ENCODE measurements at regions not wholly inside any gene's neighbourhood (a gene's known extent, or its start where the extent isn't known, plus 50 kb on each side); places are given as distances from the start of the nearest gene placed in this dataset.
"Not testable (repeated sequence)": the region's sequence is repeated elsewhere in the genome, so short reads cannot be mapped to it uniquely, and the experiment has no call there.

- no peak for TF ChIP-seq POLR2A (IDR thresholded peaks at IDR 0.05)
- TF ChIP-seq CTCF (IDR thresholded peaks at IDR 0.05): no peak
- TF ChIP-seq POLR2AphosphoS5 (IDR thresholded peaks at IDR 0.05): no peak
- TF ChIP-seq EP300 (IDR thresholded peaks at IDR 0.05): no peak
- H3K27ac ChIP-seq: no peak overlapping the region
- H3K4me1 ChIP-seq: no peaks in the 10 kb centered on the region
- ATAC-seq (ENCODE audit: low FRiP score in 2 of 2) (no peak), DNase-seq (no peak)
- 79 to 89% methylated on average over 1 of the region's 1 CpG for WGBS, 2 donors
- peaks cover 0 to 3% (median 0%) of the 10 kb centered on the region in 4 donors for H3K9me3 ChIP-seq
- no peaks in the 10 kb centered on the region for H3K27me3 ChIP-seq
- no peak overlapping the region for H3K4me3 ChIP-seq
- H3K36me3 ChIP-seq: no peaks in the 10 kb centered on the region
Observed at GRCh38 chr11:114953039-114953438, 274.7 kb downstream of the NXPE2 start.

DNA sequence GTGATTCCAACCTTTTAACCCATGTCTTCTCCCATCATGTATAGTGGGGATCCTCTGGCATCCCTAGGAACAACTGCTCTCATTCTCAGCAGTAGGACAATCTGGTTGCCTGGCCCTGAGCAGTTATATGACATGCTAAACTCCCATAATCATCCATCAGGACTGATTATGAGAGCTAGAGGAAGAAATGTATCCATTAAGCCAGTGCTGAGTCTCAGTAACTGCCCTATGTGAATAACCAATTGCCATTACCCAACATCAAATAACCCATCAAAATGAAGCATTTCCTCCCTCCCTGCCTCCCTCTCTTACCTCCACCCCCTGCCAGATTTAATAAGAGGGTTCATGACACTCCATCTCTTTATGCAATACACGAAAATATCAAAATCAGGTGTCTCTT is 277.6 kb downstream of the NXPE2 start:
- H3K36me3 ChIP-seq: no peaks in the 10 kb centered on the region
- TF ChIP-seq EP300 (IDR thresholded peaks at IDR 0.05) (no peak), CTCF (IDR thresholded peaks at IDR 0.05) (no peak), POLR2A (IDR thresholded peaks at IDR 0.05) (no peak), POLR2AphosphoS5 (IDR thresholded peaks at IDR 0.05) (no peak)
- H3K9me3 ChIP-seq: peaks cover 0 to 3% (median 0%) of the 10 kb centered on the region in 4 donors
- no peaks in the 10 kb centered on the region for H3K27me3 ChIP-seq
- ATAC-seq (ENCODE audit: low FRiP score in 2 of 2) (no peak), DNase-seq (no peak)
- no peak overlapping the region for H3K4me3 ChIP-seq
- H3K4me1 ChIP-seq: no peaks in the 10 kb centered on the region
- H3K27ac ChIP-seq: no peak overlapping the region
- 64 to 78% methylated on average over 1 of the region's 1 CpG for WGBS, 2 donors

GRCh38 chr11:114956566-114956965 is 278.2 kb downstream of the NXPE2 start:
- no peaks in the 10 kb centered on the region for H3K4me1 ChIP-seq

DNA sequence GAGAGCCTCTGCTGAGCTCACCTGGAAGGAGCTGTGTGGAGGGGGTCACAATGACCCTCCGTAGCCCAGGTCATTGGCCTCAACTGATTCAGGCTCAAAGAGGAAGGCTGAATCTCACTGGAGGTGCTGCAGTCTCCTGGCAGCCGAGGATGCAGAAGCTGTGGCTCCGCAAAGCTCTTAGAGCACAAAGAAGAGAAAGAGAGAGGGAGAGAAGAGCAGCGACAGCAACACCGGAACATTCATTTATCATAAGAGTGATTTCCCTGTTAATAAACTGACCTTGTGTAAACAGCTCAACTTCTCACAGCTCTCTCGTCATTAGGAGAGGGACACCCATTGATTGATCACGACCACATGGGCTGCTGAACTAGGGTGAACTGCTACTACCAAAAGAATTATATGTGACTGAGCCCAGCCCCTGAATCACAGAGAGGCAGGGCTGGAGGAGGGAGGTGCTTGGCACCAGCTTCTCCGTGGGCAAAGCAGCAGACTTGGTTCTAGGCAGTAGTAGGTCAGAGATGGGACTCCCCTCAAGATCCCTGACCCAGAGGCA is 281.7 kb downstream of the NXPE2 start:
- TF ChIP-seq EP300 (IDR thresholded peaks at IDR 0.05): no peak
- TF ChIP-seq CTCF (IDR thresholded peaks at IDR 0.05): no peak
- no peak for TF ChIP-seq POLR2A (IDR thresholded peaks at IDR 0.05)
- no peak for TF ChIP-seq POLR2AphosphoS5 (IDR thresholded peaks at IDR 0.05)
- H3K27ac ChIP-seq: no peak overlapping the region
- no peaks in the 10 kb centered on the region for H3K9me3 ChIP-seq
- no peak overlapping the region for H3K4me3 ChIP-seq
- H3K4me1 ChIP-seq: no peaks in the 10 kb centered on the region
- H3K27me3 ChIP-seq: no peaks in the 10 kb centered on the region
- H3K36me3 ChIP-seq: no peaks in the 10 kb centered on the region
- 36 to 42% methylated on average over 8 of the region's 8 CpGs for WGBS, 2 donors
- no peak for DNase-seq
- no peak for ATAC-seq (ENCODE audit: low FRiP score in 2 of 2)

More at GRCh38 chr11:114956566-114956965, 278.2 kb downstream of the NXPE2 start:
- DNase-seq: no peak
- Histone ChIP-seq H3K4me3 (no peak overlapping the region), H3K27me3 (no peaks in the 10 kb centered on the region), H3K36me3 (no peaks in the 10 kb centered on the region), H3K27ac (no peak overlapping the region), H3K9me3 (no peaks in the 10 kb centered on the region)
- TF ChIP-seq POLR2AphosphoS5 (IDR thresholded peaks at IDR 0.05) (no peak), CTCF (IDR thresholded peaks at IDR 0.05) (no peak), POLR2A (IDR thresholded peaks at IDR 0.05) (no peak), EP300 (IDR thresholded peaks at IDR 0.05) (no peak)
- ATAC-seq (ENCODE audit: low FRiP score in 2 of 2): no peak
- WGBS, 2 donors: 82% methylated on average over 5 of the region's 5 CpGs

- H3K9me3 ChIP-seq; H3K27ac ChIP-seq; H3K36me3 ChIP-seq; ATAC-seq (ENCODE audit: low FRiP score in 2 of 2); H3K4me1 ChIP-seq; H3K27me3 ChIP-seq; H3K4me3 ChIP-seq: not testable (repeated sequence)
- 92 to 95% methylated on average over 6 to 18 of the region's 21 CpGs for WGBS, 2 donors
- peak in 1 of 2 donors; percentile 48 for DNase-seq
Observed at GRCh38 chr11:114960819-114961218, 282.5 kb downstream of the NXPE2 start.

Measured in upper lobe of left lung (tissue), 6 donors.